ENCODE measurements at regions not wholly inside any gene's neighbourhood (a gene's known extent, or its start where the extent isn't known, plus 50 kb on each side); places are given as distances from the start of the nearest gene placed in this dataset.

DNA sequence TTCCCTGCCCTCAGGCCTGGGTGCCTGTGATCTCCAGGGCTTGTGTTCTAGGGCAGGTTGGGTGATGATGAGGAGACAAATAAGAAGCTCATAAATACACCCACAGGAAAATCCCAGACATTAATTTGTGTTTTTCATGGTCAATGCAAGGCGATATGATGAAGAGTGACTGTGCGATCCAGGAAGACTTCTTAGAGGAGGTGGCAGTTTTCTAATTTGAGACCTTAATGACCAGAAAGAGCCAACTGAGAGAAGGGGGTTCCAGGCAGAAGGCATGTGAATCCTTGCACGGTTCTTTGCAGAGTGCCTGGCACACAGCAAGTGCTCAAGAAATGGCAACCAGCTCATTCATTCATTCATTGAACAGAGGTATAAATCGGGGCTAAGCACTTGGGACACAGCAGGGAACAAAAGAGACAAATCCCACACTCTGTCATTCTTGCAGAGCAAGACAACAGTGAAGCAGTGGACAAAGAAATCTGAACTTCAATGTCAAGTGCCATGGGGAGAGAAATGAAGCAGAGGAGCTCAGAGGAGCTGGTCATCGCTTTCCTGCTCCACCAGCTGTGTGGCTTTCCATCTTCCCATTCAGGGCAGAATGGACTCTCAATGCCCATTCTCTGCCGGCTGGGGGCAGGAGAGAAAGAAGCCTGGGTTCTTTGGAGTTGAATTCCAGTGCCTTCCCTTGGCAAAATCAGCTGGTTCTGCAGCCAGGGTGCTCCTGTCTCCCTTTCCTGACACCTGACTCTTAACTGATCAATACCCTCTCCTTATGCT, 128.3 kb downstream of the AACS start:
- ATAC-seq (ENCODE audit: low read depth) (no peak), DNase-seq (no peak)
- CTCF ChIA-PET = no interaction called here
- POLR2A ChIA-PET = no interaction called here
- H3K27me3 Mint-ChIP-seq = peaks cover 63% of the 10 kb centered on the region
- H3K36me3 Mint-ChIP-seq (ENCODE audit: low read depth) = no peaks in the 10 kb centered on the region
- H3K4me1 Mint-ChIP-seq = no peaks in the 10 kb centered on the region
- H3K4me3 Mint-ChIP-seq = no peak overlapping the region
- no peak overlapping the region for H3K27ac Mint-ChIP-seq
- TF ChIP-seq, protein P1, sequence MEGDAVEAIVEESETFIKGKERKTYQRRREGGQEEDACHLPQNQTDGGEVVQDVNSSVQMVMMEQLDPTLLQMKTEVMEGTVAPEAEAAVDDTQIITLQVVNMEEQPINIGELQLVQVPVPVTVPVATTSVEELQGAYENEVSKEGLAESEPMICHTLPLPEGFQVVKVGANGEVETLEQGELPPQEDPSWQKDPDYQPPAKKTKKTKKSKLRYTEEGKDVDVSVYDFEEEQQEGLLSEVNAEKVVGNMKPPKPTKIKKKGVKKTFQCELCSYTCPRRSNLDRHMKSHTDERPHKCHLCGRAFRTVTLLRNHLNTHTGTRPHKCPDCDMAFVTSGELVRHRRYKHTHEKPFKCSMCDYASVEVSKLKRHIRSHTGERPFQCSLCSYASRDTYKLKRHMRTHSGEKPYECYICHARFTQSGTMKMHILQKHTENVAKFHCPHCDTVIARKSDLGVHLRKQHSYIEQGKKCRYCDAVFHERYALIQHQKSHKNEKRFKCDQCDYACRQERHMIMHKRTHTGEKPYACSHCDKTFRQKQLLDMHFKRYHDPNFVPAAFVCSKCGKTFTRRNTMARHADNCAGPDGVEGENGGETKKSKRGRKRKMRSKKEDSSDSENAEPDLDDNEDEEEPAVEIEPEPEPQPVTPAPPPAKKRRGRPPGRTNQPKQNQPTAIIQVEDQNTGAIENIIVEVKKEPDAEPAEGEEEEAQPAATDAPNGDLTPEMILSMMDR (IDR thresholded peaks at IDR 0.05) = no peak
- intact Hi-C loops (cut with micrococcal nuclease) = no loop called here
- H3K9me3 Mint-ChIP-seq = no peaks in the 10 kb centered on the region

DNA sequence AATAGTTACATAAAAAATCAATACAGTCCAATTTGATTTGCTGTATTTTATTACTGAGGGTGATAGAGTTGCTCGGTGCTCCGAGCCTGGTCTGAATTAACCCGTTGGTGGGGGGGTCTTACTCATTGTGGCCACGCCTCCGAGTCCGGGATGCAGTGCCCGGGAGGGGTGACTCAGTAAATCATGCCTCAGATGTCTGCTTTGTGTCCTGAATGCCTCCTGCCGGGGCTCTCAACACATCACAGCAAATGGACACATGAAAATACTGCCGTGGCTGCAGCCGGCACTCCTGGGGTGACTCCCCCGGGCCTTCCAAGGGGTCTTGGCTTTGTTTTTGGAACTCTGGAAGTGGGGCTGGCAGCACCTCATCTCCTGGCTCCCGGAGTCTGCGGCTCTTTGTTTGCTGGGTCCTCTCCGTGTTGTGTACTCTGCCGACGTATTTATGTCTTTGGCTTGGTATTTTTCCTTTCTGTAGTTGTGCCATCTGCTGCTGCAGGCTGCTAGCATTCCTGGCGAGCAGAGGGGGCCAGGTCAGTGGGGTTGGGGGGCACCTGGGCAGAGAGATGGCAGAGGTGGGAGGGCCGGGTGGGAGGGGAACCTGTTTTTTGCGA, 129.0 kb downstream of the AACS start:
- H3K27ac Mint-ChIP-seq = no peak overlapping the region
- H3K36me3 Mint-ChIP-seq (ENCODE audit: low read depth) = no peaks in the 10 kb centered on the region
- no peaks in the 10 kb centered on the region for H3K4me1 Mint-ChIP-seq
- peaks cover 62% of the 10 kb centered on the region for H3K27me3 Mint-ChIP-seq
- ChIA-PET POLR2A (no interaction called here), CTCF (no interaction called here)
- TF ChIP-seq, protein P1 (IDR thresholded peaks at IDR 0.05) = no peak
- DNase-seq = no peak
- no peaks in the 10 kb centered on the region for H3K9me3 Mint-ChIP-seq
- no peak overlapping the region for H3K4me3 Mint-ChIP-seq
- no peak for ATAC-seq (ENCODE audit: low read depth)
- intact Hi-C loops (cut with micrococcal nuclease) = no loop called here

GRCh38 chr12:125194987-125195386, 129.8 kb downstream of the AACS start:
- Mint-ChIP-seq H3K27me3 (peaks cover 63% of the 10 kb centered on the region), H3K36me3 (ENCODE audit: low read depth) (no peaks in the 10 kb centered on the region), H3K27ac (no peak overlapping the region), H3K9me3 (no peaks in the 10 kb centered on the region), H3K4me1 (no peaks in the 10 kb centered on the region), H3K4me3 (no peak overlapping the region)
- DNase-seq (no peak), ATAC-seq (ENCODE audit: low read depth) (no peak)
- ChIA-PET CTCF (no interaction called here), POLR2A (no interaction called here)
- TF ChIP-seq, protein P1 (IDR thresholded peaks at IDR 0.05) = no peak
- intact Hi-C loops (cut with micrococcal nuclease) = no loop called here

GRCh38 chr12:125197326-125197725, 132.1 kb downstream of the AACS start:
- no peak for ATAC-seq (ENCODE audit: low read depth)
- CTCF ChIA-PET = no interaction called here
- Mint-ChIP-seq H3K27ac (no peak overlapping the region), H3K27me3 (peaks cover 53% of the 10 kb centered on the region), H3K4me1 (no peaks in the 10 kb centered on the region), H3K36me3 (ENCODE audit: low read depth) (no peaks in the 10 kb centered on the region), H3K4me3 (no peak overlapping the region), H3K9me3 (peaks cover 4% of the 10 kb centered on the region)
- TF ChIP-seq, protein P1 (IDR thresholded peaks at IDR 0.05) = no peak
- intact Hi-C loops (cut with micrococcal nuclease) = no loop called here
- POLR2A ChIA-PET = no interaction called here
- DNase-seq = no peak

GRCh38 chr12:125198652-125199051, 133.4 kb downstream of the AACS start:
- intact Hi-C loops (cut with micrococcal nuclease) = no loop called here
- H3K36me3 Mint-ChIP-seq (ENCODE audit: low read depth) = no peaks in the 10 kb centered on the region
- H3K9me3 Mint-ChIP-seq = peaks cover 4% of the 10 kb centered on the region
- ATAC-seq (ENCODE audit: low read depth) = no peak
- TF ChIP-seq, protein P1 (IDR thresholded peaks at IDR 0.05) = no peak
- CTCF ChIA-PET = no interaction called here
- DNase-seq = no peak
- no peaks in the 10 kb centered on the region for H3K4me1 Mint-ChIP-seq
- POLR2A ChIA-PET = no interaction called here
- H3K27me3 Mint-ChIP-seq = peaks cover 44% of the 10 kb centered on the region
- no peak overlapping the region for H3K27ac Mint-ChIP-seq
- no peak overlapping the region for H3K4me3 Mint-ChIP-seq

All from activated B cell treated with CpG ODN at 0.5 μM for 24 hours (primary cell).